ENCODE measurements at regions not wholly inside any gene's neighbourhood (a gene's known extent, or its start where the extent isn't known, plus 50 kb on each side); places are given as distances from the start of the nearest gene placed in this dataset.

GRCh38 chrX:147602176-147602696 lies 309.5 kb upstream of the FMR1 start:
- POLR2A ChIA-PET = no interaction called here
- H3K9me3 Mint-ChIP-seq = no peaks in the 10 kb centered on the region
- CTCF ChIA-PET = no interaction called here
- H3K27me3 Mint-ChIP-seq = no peaks in the 10 kb centered on the region
- DNase-seq = no peak
- H3K27ac Mint-ChIP-seq = no peak overlapping the region
- no peaks in the 10 kb centered on the region for H3K36me3 Mint-ChIP-seq (ENCODE audit: low read depth)
- no peak overlapping the region for H3K4me3 Mint-ChIP-seq
- H3K4me1 Mint-ChIP-seq = no peaks in the 10 kb centered on the region

- ChIA-PET CTCF (no interaction called here), POLR2A (no interaction called here)
- Mint-ChIP-seq H3K27me3 (no peaks in the 10 kb centered on the region), H3K4me3 (no peak overlapping the region), H3K27ac (no peak overlapping the region), H3K4me1 (no peaks in the 10 kb centered on the region), H3K9me3 (no peaks in the 10 kb centered on the region), H3K36me3 (ENCODE audit: low read depth) (no peaks in the 10 kb centered on the region)
- DNase-seq = no peak
These were observed 285.1 kb upstream of the FMR1 start for GRCh38 chrX:147626605-147627004.

- Mint-ChIP-seq H3K4me1 (no peaks in the 10 kb centered on the region), H3K4me3 (no peak overlapping the region), H3K27me3 (no peaks in the 10 kb centered on the region), H3K9me3 (no peaks in the 10 kb centered on the region), H3K27ac (no peak overlapping the region), H3K36me3 (ENCODE audit: low read depth) (no peaks in the 10 kb centered on the region)
- ChIA-PET POLR2A (no interaction called here), CTCF (no interaction called here)
- no peak for DNase-seq
These were observed 276.5 kb upstream of the FMR1 start for GRCh38 chrX:147635186-147635585.

GRCh38 chrX:147637190-147637589 lies 274.5 kb upstream of the FMR1 start:
- ChIA-PET POLR2A (no interaction called here), CTCF (no interaction called here)
- DNase-seq = no peak
- no peaks in the 10 kb centered on the region for H3K36me3 Mint-ChIP-seq (ENCODE audit: low read depth)
- no peaks in the 10 kb centered on the region for H3K9me3 Mint-ChIP-seq
- no peak overlapping the region for H3K4me3 Mint-ChIP-seq
- H3K27me3 Mint-ChIP-seq = no peaks in the 10 kb centered on the region
- no peaks in the 10 kb centered on the region for H3K4me1 Mint-ChIP-seq
- H3K27ac Mint-ChIP-seq = no peak overlapping the region

GRCh38 chrX:147646949-147647723 lies 264.6 kb upstream of the FMR1 start:
- Mint-ChIP-seq H3K27me3 (no peaks in the 10 kb centered on the region), H3K36me3 (ENCODE audit: low read depth) (no peaks in the 10 kb centered on the region), H3K4me1 (no peaks in the 10 kb centered on the region), H3K27ac (no peak overlapping the region), H3K4me3 (no peak overlapping the region), H3K9me3 (no peaks in the 10 kb centered on the region)
- ChIA-PET POLR2A (no interaction called here), CTCF (no interaction called here)
- DNase-seq = no peak

GRCh38 chrX:147675819-147676218 lies 235.9 kb upstream of the FMR1 start:
- Mint-ChIP-seq H3K36me3 (ENCODE audit: low read depth) (no peaks in the 10 kb centered on the region), H3K4me3 (no peak overlapping the region), H3K9me3 (no peaks in the 10 kb centered on the region), H3K4me1 (no peaks in the 10 kb centered on the region), H3K27ac (no peak overlapping the region), H3K27me3 (no peaks in the 10 kb centered on the region)
- ChIA-PET POLR2A (no interaction called here), CTCF (no interaction called here)
- DNase-seq = no peak

GRCh38 chrX:147679356-147680005 lies 232.2 kb upstream of the FMR1 start:
- CTCF ChIA-PET = no interaction called here

GRCh38 chrX:147680251-147680650 lies 231.5 kb upstream of the FMR1 start:
- Mint-ChIP-seq H3K4me3 (no peak overlapping the region), H3K4me1 (no peaks in the 10 kb centered on the region), H3K27me3 (no peaks in the 10 kb centered on the region), H3K27ac (no peak overlapping the region), H3K9me3 (no peaks in the 10 kb centered on the region), H3K36me3 (ENCODE audit: low read depth) (no peaks in the 10 kb centered on the region)
- no peak for DNase-seq
- ChIA-PET CTCF (no interaction called here), POLR2A (no interaction called here)

More at GRCh38 chrX:147679356-147680005, 232.2 kb upstream of the FMR1 start:
- Mint-ChIP-seq H3K9me3 (no peaks in the 10 kb centered on the region), H3K4me3 (no peak overlapping the region), H3K27me3 (no peaks in the 10 kb centered on the region), H3K27ac (no peak overlapping the region), H3K36me3 (ENCODE audit: low read depth) (no peaks in the 10 kb centered on the region), H3K4me1 (no peaks in the 10 kb centered on the region)
- POLR2A ChIA-PET = no interaction called here
- DNase-seq = no peak

GRCh38 chrX:147693511-147693910 lies 218.2 kb upstream of the FMR1 start:
- Mint-ChIP-seq H3K9me3 (no peaks in the 10 kb centered on the region), H3K27me3 (no peaks in the 10 kb centered on the region), H3K4me3 (no peak overlapping the region), H3K27ac (no peak overlapping the region), H3K4me1 (no peaks in the 10 kb centered on the region), H3K36me3 (ENCODE audit: low read depth) (no peaks in the 10 kb centered on the region)
- ChIA-PET CTCF (no interaction called here), POLR2A (no interaction called here)
- no peak for DNase-seq

GRCh38 chrX:147699061-147699460 lies 212.7 kb upstream of the FMR1 start:
- no peaks in the 10 kb centered on the region for H3K9me3 Mint-ChIP-seq
- no peak overlapping the region for H3K4me3 Mint-ChIP-seq
- H3K27me3 Mint-ChIP-seq = no peaks in the 10 kb centered on the region
- CTCF ChIA-PET = no interaction called here
- no peaks in the 10 kb centered on the region for H3K4me1 Mint-ChIP-seq
- POLR2A ChIA-PET = no interaction called here
- H3K27ac Mint-ChIP-seq = no peak overlapping the region
- H3K36me3 Mint-ChIP-seq (ENCODE audit: low read depth) = no peaks in the 10 kb centered on the region
- no peak for DNase-seq

- Mint-ChIP-seq H3K36me3 (ENCODE audit: low read depth) (no peaks in the 10 kb centered on the region), H3K4me1 (no peaks in the 10 kb centered on the region), H3K9me3 (no peaks in the 10 kb centered on the region), H3K4me3 (no peak overlapping the region), H3K27me3 (no peaks in the 10 kb centered on the region), H3K27ac (no peak overlapping the region)
- ChIA-PET CTCF (no interaction called here), POLR2A (no interaction called here)
- DNase-seq = no peak
These were observed 201.4 kb upstream of the FMR1 start for GRCh38 chrX:147710301-147710700.

- no peak overlapping the region for H3K4me3 Mint-ChIP-seq
- H3K9me3 Mint-ChIP-seq = no peaks in the 10 kb centered on the region
- no peak for DNase-seq
- ChIA-PET POLR2A (no interaction called here), CTCF (no interaction called here)
- no peak overlapping the region for H3K27ac Mint-ChIP-seq
- no peaks in the 10 kb centered on the region for H3K36me3 Mint-ChIP-seq (ENCODE audit: low read depth)
- peaks cover 18% of the 10 kb centered on the region for H3K4me1 Mint-ChIP-seq
- no peaks in the 10 kb centered on the region for H3K27me3 Mint-ChIP-seq
These were observed 178.3 kb upstream of the FMR1 start for GRCh38 chrX:147733369-147733768.

- CTCF ChIA-PET = no interaction called here
These were observed 176.4 kb upstream of the FMR1 start for GRCh38 chrX:147735364-147735763.

GRCh38 chrX:147736045-147736444 lies 175.7 kb upstream of the FMR1 start:
- no peaks in the 10 kb centered on the region for H3K9me3 Mint-ChIP-seq
- no peaks in the 10 kb centered on the region for H3K36me3 Mint-ChIP-seq (ENCODE audit: low read depth)
- ChIA-PET CTCF (no interaction called here), POLR2A (no interaction called here)
- H3K4me1 Mint-ChIP-seq = peaks cover 23% of the 10 kb centered on the region
- no peaks in the 10 kb centered on the region for H3K27me3 Mint-ChIP-seq
- no peak overlapping the region for H3K27ac Mint-ChIP-seq
- H3K4me3 Mint-ChIP-seq = no peak overlapping the region
- no peak for DNase-seq

More at GRCh38 chrX:147735364-147735763, 176.4 kb upstream of the FMR1 start:
- Mint-ChIP-seq H3K4me1 (peaks cover 23% of the 10 kb centered on the region), H3K27ac (no peak overlapping the region), H3K4me3 (no peak overlapping the region), H3K9me3 (no peaks in the 10 kb centered on the region), H3K36me3 (ENCODE audit: low read depth) (no peaks in the 10 kb centered on the region), H3K27me3 (no peaks in the 10 kb centered on the region)
- POLR2A ChIA-PET = no interaction called here
- DNase-seq = no peak

All from activated CD4-positive, alpha-beta memory T cell treated with anti-CD3 and anti-CD28 coated beads, Interleukin-2, amount 10 ng/mL, durations not matched to agents 7 days and 5 days (primary cell).